Hepatocyte (in vitro differentiated cells): ENCODE measurements at regions not wholly inside any gene's neighbourhood (a gene's known extent, or its start where the extent isn't known, plus 50 kb on each side); places are given as distances from the start of the nearest gene placed in this dataset.
"Not testable (repeated sequence)": the region's sequence is repeated elsewhere in the genome, so short reads cannot be mapped to it uniquely, and the experiment has no call there.

ENCODE experiments used
- EZH2 ChIP-seq: fragments of 200-600 bp; sonication (generic); IDR thresholded peaks from 2 replicates; pipeline ENCODE4 v1.6.1; 2016; ENCODE audit warnings: antibody characterized with exemption, mild to moderate bottlenecking, borderline replicate concordance
- EZH2phosphoT487 ChIP-seq: fragments of 200-600 bp; sonication (generic); IDR thresholded peaks from one replicate; pipeline ENCODE4 v1.6.1; 2018; ENCODE audit warnings: antibody characterized with exemption, mild to moderate bottlenecking, low read depth, moderate library complexity; ENCODE audit not compliant: unreplicated experiment, severe bottlenecking
- TF ChIP-seq, protein P1 (sequence below): fragments of 200-600 bp; sonication (generic); IDR thresholded peaks from 2 replicates; pipeline ENCODE4 v1.5.1; 2016; ENCODE audit warnings: antibody characterized with exemption, mild to moderate bottlenecking; ENCODE audit not compliant: poor library complexity

DNA sequence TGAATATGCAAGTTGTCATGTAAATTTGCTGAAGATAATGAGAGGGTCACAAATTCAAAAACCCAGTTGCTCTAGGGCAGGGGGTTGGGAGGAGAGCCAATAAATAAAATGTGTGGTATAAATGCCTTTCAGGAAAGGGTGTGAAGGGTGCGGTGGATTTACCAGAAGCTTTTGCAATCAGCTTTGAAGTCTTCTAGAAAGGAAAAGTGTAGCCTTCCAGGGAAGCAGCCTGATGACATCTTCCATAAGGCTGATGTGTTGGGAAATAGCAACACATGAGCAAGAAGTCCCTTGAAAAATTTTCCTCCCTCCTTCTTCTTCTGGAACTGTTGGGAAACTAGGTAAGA is 85.6 kb upstream of the POTEC start:
- TF ChIP-seq, protein P1, sequence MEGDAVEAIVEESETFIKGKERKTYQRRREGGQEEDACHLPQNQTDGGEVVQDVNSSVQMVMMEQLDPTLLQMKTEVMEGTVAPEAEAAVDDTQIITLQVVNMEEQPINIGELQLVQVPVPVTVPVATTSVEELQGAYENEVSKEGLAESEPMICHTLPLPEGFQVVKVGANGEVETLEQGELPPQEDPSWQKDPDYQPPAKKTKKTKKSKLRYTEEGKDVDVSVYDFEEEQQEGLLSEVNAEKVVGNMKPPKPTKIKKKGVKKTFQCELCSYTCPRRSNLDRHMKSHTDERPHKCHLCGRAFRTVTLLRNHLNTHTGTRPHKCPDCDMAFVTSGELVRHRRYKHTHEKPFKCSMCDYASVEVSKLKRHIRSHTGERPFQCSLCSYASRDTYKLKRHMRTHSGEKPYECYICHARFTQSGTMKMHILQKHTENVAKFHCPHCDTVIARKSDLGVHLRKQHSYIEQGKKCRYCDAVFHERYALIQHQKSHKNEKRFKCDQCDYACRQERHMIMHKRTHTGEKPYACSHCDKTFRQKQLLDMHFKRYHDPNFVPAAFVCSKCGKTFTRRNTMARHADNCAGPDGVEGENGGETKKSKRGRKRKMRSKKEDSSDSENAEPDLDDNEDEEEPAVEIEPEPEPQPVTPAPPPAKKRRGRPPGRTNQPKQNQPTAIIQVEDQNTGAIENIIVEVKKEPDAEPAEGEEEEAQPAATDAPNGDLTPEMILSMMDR, result not testable (repeated sequence)
- not testable (repeated sequence) for TF ChIP-seq EZH2phosphoT487, EZH2
